ENCODE measurements at regions not wholly inside any gene's neighbourhood (a gene's known extent, or its start where the extent isn't known, plus 50 kb on each side); places are given as distances from the start of the nearest gene placed in this dataset.

DNA sequence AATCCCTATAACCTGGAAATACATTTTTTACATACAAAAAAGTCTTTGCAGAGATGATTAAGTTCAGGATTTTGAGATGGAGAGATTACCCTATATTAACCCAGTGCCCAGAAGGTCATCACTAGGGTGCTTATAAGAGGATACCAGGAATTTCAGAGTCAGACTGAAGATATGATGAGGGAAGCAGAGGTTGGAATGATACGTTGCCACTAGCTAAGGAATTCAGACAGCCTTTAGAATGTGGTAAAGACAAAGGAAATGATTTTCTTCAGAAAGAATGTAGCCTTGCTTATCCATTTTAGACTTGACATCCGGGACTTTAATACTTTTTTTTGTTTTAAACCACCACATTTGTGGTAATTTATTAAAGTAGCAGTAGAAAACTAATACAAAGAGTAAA is 2176.8 kb upstream of the C9orf72 start:
- H3K4me2 ChIP-seq (ENCODE audit: insufficient read depth, low read length): no peak overlapping the region
- H3K36me3 ChIP-seq (ENCODE audit: control insufficient read depth in 2 of 2, extremely low read depth in 1 of 2, insufficient read depth in 2 of 2, low read length in 2 of 2): no peaks in the 10 kb centered on the region
- H3K4me1 ChIP-seq (ENCODE audit: control insufficient read depth, extremely low read depth, insufficient read depth, low read length): no peaks in the 10 kb centered on the region
- CTCF ChIA-PET: no interaction called here
- no peak overlapping the region for H3K4me3 ChIP-seq (replicated peaks in 1 of 3; ENCODE audit: insufficient read depth in 1 of 3, low read depth in 1 of 3, low read length in 3 of 3)
- no peaks in the 10 kb centered on the region for H3K9me3 ChIP-seq (replicated peaks; ENCODE audit: control insufficient read depth, insufficient read depth, low read length)
- no peaks in the 10 kb centered on the region for H3K27me3 ChIP-seq (ENCODE audit: control insufficient read depth in 2 of 2, insufficient read depth in 2 of 2, low read length in 2 of 2)
- FAIRE-seq: no peak
- no peak overlapping the region for H3K27ac ChIP-seq (ENCODE audit: insufficient read depth, low read depth, low read length)
- H3K79me2 ChIP-seq (ENCODE audit: control insufficient read depth, insufficient read depth, low read length): no peaks in the 10 kb centered on the region
- no peak overlapping the region for H3K9ac ChIP-seq (replicated peaks; ENCODE audit: extremely low read depth, insufficient read depth, low read length)
- BruUV-seq (replicated peaks): no TSS peak
- no peak for DNase-seq (ENCODE audit: low read depth, low spot score)
- intact Hi-C loops (cut with micrococcal nuclease): no loop called here
- no peak overlapping the region for H2AFZ ChIP-seq (ENCODE audit: low read depth, low read length)
- no peaks in the 10 kb centered on the region for H4K20me1 ChIP-seq (replicated peaks; ENCODE audit: control insufficient read depth, extremely low read depth, insufficient read depth, low read length)
- dilution Hi-C loops (cut with MboI; ENCODE audit: extremely low pct_ligation_motif_present, low sequenced_read_pairs): no loop called here
- H3K9me1 ChIP-seq (replicated peaks; ENCODE audit: control insufficient read depth, extremely low read depth, insufficient read depth, low read length): no peaks in the 10 kb centered on the region
- POLR2A ChIA-PET: no interaction called here
- TF ChIP-seq FOS (IDR thresholded peaks at IDR 0.05; ENCODE audit: borderline replicate concordance, insufficient read depth, low read length): no peak
- TF ChIP-seq POLR2AphosphoS5 (IDR thresholded peaks at IDR 0.05; ENCODE audit: insufficient read depth, low read depth, low read length): no peak
- no peak for TF ChIP-seq GATA2 (IDR thresholded peaks at IDR 0.05; ENCODE audit: insufficient read depth, insufficient read length, low read depth, low read length)
- TF ChIP-seq, protein P1, sequence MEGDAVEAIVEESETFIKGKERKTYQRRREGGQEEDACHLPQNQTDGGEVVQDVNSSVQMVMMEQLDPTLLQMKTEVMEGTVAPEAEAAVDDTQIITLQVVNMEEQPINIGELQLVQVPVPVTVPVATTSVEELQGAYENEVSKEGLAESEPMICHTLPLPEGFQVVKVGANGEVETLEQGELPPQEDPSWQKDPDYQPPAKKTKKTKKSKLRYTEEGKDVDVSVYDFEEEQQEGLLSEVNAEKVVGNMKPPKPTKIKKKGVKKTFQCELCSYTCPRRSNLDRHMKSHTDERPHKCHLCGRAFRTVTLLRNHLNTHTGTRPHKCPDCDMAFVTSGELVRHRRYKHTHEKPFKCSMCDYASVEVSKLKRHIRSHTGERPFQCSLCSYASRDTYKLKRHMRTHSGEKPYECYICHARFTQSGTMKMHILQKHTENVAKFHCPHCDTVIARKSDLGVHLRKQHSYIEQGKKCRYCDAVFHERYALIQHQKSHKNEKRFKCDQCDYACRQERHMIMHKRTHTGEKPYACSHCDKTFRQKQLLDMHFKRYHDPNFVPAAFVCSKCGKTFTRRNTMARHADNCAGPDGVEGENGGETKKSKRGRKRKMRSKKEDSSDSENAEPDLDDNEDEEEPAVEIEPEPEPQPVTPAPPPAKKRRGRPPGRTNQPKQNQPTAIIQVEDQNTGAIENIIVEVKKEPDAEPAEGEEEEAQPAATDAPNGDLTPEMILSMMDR (IDR thresholded peaks at IDR 0.05; ENCODE audit: extremely low read depth in 1 of 2, insufficient read depth in 1 of 2, low read depth in 1 of 2, low read length in 2 of 2): no peak
- TF ChIP-seq MYC (IDR thresholded peaks at IDR 0.05; ENCODE audit: low read depth, low read length): no peak
- no peak for TF ChIP-seq JUN (IDR thresholded peaks at IDR 0.05; ENCODE audit: borderline replicate concordance, insufficient read depth, insufficient read length, low read depth)
- no peak for TF ChIP-seq EZH2 (IDR thresholded peaks at IDR 0.05; ENCODE audit: borderline replicate concordance, low read depth, low read length, severe bottlenecking)
- TF ChIP-seq POLR2A (IDR thresholded peaks at IDR 0.05; ENCODE audit: low read depth, low read length): no peak
- TF ChIP-seq, protein P2, sequence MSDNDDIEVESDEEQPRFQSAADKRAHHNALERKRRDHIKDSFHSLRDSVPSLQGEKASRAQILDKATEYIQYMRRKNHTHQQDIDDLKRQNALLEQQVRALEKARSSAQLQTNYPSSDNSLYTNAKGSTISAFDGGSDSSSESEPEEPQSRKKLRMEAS (IDR thresholded peaks at IDR 0.05; ENCODE audit: insufficient read depth, insufficient read length): no peak
